Erythroblast (primary cell): ENCODE measurements at regions not wholly inside any gene's neighbourhood (a gene's known extent, or its start where the extent isn't known, plus 50 kb on each side); places are given as distances from the start of the nearest gene placed in this dataset.

Experiments
- DNase-seq, 2 experiments: peaks; one replicate each; lab custom pipeline; 2025; lab: John Stamatoyannopoulos, UW
- GATA1 ChIP-seq: IDR thresholded peaks from 2 replicates; pipeline ENCODE4 v1.6.1; 2011; ENCODE audit warnings: low read depth, mild to moderate bottlenecking, control low read depth, low read length, moderate library complexity
- POLR2A ChIP-seq: IDR thresholded peaks from 2 replicates; pipeline ENCODE4 v1.6.1; 2011; ENCODE audit warnings: mild to moderate bottlenecking, low read length

DNA sequence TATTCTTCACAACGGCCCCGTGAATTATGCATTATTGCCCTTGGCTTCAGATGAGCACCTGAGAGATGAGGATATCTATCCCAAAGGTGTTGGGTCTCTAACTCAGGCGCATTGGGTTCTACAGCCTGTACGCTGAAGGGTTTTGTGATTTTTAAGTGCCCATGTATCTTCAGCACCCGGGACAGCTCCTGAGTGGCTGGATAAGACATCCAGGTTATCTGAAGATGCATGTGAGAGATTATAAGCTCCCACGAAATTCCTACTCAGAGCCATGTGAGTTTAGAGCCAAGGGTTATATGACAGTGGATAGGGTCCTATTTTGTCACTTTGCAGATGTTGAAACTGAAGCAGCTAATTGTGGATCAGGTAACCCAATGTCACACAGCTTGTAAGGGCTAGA, 612.3 kb upstream of the EEF2KMT start:
- DNase-seq, result peak in 1 of 2 experiments; percentile 5

GRCh38 chr16:5706211-5706610, 608.6 kb upstream of the EEF2KMT start:
- DNase-seq, result no peak
- TF ChIP-seq POLR2A, result no peak
- TF ChIP-seq GATA1, result no peak

More for the DNA sequence above, 612.3 kb upstream of the EEF2KMT start:
- TF ChIP-seq POLR2A, result no peak
- no peak for TF ChIP-seq GATA1

DNA sequence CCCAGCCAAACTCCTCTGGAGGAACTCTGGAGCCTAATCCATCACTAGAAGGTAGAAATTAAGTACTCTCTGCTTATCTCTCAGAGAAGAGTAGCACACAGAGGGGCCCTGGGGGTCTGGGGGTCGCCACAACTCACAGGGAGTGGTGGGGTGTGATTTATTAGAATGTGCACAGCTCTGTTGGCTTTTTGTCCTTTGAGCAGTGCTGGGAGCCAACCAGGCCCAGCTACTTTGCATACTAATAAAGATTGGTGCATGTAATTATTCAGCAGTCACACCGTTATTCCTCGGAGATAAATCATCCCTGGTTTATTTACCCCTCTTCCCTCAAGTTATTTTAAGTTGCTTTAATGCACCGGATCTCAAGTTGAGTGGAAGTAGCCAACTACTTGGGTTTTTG, 606.7 kb upstream of the EEF2KMT start:
- DNase-seq, result no peak
- TF ChIP-seq POLR2A, result no peak
- no peak for TF ChIP-seq GATA1

- TF ChIP-seq POLR2A (no peak), GATA1 (no peak)
- DNase-seq, result no peak
Measured at GRCh38 chr16:5693426-5693825, 595.8 kb upstream of the EEF2KMT start.

GRCh38 chr16:5681966-5682365, 584.4 kb upstream of the EEF2KMT start:
- TF ChIP-seq GATA1 (no peak), POLR2A (no peak)
- DNase-seq, result no peak

DNA sequence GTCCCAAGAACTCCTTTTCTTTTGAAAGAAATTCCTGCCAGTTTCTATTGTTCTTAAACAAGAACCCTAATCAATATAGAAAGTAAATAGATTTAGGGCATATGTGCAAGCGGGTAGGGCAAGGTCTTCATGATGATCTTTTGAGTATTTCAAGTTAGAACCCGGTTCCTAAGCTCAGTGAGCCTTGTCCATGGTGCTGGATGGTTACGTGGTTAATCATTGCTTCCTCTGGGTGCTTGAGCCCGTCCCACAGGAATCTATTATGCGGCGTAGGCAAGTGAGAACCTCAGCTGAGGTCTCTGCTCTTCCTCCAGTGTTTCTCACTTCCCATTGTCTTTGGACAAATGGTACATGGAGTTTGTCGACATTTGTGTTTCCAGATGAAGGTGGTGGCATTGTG, 580.8 kb upstream of the EEF2KMT start:
- no peak for DNase-seq
- TF ChIP-seq POLR2A, result no peak
- no peak for TF ChIP-seq GATA1

DNA sequence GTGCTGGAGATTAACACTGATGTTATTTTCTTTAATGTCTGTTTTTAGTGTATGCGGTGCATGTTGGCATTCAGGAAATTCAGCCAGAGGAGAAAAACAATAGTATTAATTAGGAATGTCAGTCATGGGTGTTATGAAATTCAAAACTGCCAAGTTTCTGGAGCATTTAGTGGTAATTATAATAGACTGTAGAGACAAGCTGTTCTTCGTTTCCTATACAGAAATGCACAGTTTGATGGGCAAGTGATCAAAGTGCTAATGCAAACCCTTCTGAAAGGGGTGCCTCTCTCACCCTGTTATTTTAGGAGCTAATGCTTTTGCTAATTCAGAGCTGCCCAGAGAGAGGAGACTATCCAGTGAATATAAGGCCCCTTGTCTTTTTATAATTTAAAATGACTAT, 573.8 kb upstream of the EEF2KMT start:
- TF ChIP-seq GATA1, result no peak
- TF ChIP-seq POLR2A, result no peak
- no peak for DNase-seq

- no peak for DNase-seq
- no peak for TF ChIP-seq GATA1
- TF ChIP-seq POLR2A, result no peak
Measured at GRCh38 chr16:5670198-5670597, 572.6 kb upstream of the EEF2KMT start.

DNA sequence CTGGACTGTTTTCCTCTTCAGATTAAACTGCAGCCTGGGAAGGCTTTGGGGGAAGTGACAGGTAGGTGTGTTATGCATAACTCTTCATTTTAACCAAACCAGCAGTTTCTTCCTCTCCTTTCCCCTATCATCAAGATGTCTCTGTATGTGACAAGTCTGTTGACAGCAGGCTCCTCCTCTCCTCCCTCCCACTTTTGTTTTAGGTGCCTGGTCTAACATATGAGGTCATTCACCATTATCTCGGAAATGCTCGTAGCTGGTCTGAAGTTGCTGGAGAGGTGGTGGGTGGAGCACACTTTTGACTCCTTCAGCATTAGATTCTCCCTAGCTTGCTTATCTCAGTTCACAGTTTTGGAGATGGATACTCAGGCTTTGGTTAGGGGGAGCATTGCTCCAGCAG, 571.0 kb upstream of the EEF2KMT start:
- DNase-seq, result no peak
- TF ChIP-seq GATA1 (no peak), POLR2A (no peak)

DNA sequence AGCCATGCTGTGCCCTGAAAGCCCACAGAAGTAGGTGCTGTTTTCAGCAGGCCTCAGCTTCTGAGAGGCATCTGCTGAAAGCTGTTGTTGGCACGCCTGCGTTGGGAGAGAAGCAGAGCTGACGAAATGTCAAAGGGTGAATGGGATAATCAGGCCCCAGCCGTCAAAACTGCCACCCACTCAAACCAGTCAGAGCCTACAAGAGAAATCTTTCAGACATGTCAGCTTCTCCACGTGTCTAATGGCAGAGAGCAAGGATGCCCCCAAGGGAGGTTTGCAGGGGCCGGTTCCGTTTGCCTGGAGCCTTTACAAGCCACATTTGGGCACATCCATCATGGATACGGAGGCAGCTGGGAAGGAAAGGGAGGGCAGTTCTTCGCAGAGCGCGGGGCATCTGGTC, 568.2 kb upstream of the EEF2KMT start:
- DNase-seq, result no peak
- TF ChIP-seq GATA1, result no peak
- no peak for TF ChIP-seq POLR2A

DNA sequence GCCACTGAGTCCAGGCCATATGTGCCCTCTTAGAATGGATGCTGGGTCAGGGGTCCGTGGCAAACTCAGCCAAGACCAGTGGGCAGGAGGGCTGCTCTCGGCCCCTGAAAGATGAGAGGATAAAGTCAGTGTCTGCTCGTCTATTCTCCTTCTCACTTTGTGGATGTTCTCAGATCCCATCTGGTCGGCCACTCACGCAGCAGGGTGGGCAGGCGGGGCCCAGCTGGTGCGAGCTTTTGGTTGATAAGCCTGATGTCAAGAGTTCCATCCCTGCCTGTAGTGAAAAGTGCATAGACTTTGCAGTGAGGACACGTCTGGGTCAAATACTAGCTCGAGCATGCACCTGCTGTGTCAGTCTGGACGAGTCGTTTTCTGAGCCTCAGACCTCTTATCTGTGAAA, 556.2 kb upstream of the EEF2KMT start:
- TF ChIP-seq POLR2A (no peak), GATA1 (no peak)
- DNase-seq, result no peak

DNA sequence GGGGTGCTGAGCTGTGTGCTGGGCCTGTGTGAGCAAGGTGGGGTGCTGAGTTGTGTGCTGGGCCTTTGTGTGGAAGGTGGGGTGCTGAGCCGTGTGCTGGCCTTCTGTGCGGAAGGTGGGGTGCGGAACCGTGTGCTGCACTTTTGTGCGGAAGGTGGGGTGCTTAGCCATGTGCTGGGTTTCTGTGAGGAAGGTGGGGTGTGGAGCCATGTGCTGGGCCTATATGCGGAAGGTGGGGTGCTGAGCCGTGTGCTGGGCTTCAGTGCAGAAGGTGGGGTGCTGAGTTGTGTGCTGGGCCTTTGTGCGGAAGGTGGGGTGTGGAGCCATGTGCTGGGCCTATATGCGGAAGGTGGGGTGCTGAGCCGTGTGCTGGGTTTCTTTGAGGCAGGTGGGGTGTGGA, 555.4 kb upstream of the EEF2KMT start:
- no peak for DNase-seq
- TF ChIP-seq GATA1, result no peak
- no peak for TF ChIP-seq POLR2A

DNA sequence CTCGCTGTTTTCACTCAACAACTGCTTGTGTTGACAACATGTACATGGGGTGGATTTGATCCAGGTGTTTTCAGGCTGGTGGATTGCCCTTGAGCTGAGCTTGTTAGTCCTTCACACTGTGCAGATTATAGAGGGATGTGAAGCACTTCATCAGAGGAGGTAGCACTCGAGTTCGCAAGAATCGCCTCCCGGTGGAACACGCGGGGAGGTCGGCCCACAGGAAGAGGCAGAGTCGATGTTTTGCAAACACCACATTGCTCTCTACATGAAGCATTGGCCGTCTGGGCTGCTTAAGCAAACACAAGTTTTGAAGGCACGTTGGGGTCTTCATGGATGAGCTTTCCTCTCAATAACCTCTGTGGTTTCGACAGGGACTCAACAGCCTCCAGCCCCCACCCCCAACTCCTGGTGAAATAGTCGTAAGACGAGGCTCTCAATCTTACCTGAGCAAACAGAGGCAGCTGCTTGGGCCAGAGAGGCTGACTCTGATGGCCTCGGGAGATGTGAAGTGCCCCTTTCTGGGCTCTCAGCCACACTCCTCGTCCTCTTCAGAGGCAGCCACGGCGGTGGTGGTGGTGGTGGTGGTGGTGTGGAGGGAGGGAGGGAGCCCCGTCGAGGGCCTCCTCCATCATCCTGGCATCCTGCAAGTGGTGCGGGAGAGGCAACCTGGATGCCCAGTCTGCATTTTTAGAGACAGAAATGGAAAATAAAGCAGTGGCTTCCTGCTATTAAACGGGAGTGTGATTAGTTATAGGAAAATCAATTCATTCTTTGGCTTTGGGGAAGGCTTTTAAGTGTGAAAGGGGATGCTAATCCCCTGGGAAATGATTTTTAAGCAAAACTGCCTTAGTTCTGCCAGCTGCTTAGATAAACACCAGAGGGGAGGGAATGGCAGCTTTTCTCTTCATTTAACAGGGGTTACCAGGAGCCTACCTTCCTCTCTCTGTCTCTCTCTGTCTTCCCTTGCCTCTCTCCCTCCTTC, 552.5 kb upstream of the EEF2KMT start:
- no peak for DNase-seq
- no peak for TF ChIP-seq GATA1
- no peak for TF ChIP-seq POLR2A

DNA sequence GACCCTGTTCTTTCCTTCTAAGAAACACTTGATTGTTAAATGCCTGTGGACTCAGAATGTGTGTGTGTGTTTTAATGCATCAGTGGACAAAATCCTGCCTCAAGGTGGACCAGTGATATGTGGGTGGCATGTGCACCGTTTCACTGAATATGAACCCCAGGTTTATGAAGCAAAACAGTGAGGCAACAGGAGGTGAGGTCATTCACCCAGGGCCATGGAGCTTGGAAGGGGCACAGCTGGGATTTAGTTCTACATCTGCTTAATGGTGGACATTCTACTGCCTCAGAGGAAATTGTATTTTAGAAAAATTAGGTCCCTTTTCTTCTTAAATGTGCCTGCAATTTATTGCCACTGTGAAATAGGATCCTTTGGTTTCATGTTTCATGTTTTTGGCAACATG, 549.5 kb upstream of the EEF2KMT start:
- DNase-seq, result no peak

GRCh38 chr16:5643855-5644531, 546.4 kb upstream of the EEF2KMT start:
- no peak for DNase-seq
- TF ChIP-seq POLR2A (no peak), GATA1 (no peak)

More for the DNA sequence above, 549.5 kb upstream of the EEF2KMT start:
- TF ChIP-seq GATA1 (no peak), POLR2A (no peak)
